Gastroesophageal sphincter (tissue), 4 donors: ENCODE measurements at regions not wholly inside any gene's neighbourhood (a gene's known extent, or its start where the extent isn't known, plus 50 kb on each side); places are given as distances from the start of the nearest gene placed in this dataset.

Experiments used
- ATAC-seq: fragments of 150-250 bp; one replicate; pipeline ENCODE4 v1.9.1; 2016; ENCODE audit warnings: mild to moderate bottlenecking, moderate library complexity
- H3K27ac ChIP-seq, 4 donors: fragments of 200-600 bp; sonication (generic) in 3 of 4; 1 replicate in 3 of 4; 2 replicates in 1 of 4; pipeline ENCODE4 v1.5.1; 2016 to 2019
- H3K27me3 ChIP-seq: fragments of 200-600 bp; sonication (generic); one replicate; pipeline ENCODE4 v1.5.1; 2019
- H3K36me3 ChIP-seq, 2 donors: fragments of 200-600 bp; sonication (generic); one replicate each; pipeline ENCODE4 v1.5.1; 2019; ENCODE audit warnings: control low read depth in 1 of 2
- H3K4me1 ChIP-seq, 3 donors: fragments of 200-600 bp; sonication (generic); 1 replicate in 2 of 3; 2 replicates in 1 of 3; pipeline ENCODE4 v1.5.1; 2016 to 2019; ENCODE audit warnings: control low read depth in 2 of 3
- H3K4me3 ChIP-seq, 2 donors: fragments of 200-600 bp; sonication (generic); one replicate each; pipeline ENCODE4 v1.5.1; 2019; ENCODE audit warnings: mild to moderate bottlenecking in 1 of 2, moderate library complexity in 1 of 2
- H3K9me3 ChIP-seq, 3 donors: fragments of 200-600 bp; sonication (generic); one replicate each; pipeline ENCODE4 v1.5.1; 2017 to 2019; ENCODE audit warnings: control low read depth in 2 of 3
- CTCF ChIP-seq, 4 experiments: fragments of 200-600 bp in 2 of 4; fragments of 450-650 bp in 2 of 4; sonication (generic) in 1 of 4; IDR thresholded peaks; one replicate each; pipeline ENCODE4 v1.5.1; 2017 to 2019; ENCODE audit warnings: antibody characterized with exemption in 4 of 4, mild to moderate bottlenecking in 2 of 4, moderate library complexity in 2 of 4
- EP300 ChIP-seq: sonication (generic); formaldehyde crosslinking; IDR thresholded peaks from one replicate; pipeline ENCODE4 v1.6.1; 2017; ENCODE audit warnings: antibody characterized with exemption, mild to moderate bottlenecking
- POLR2A ChIP-seq, 2 donors: fragments of 450-650 bp; IDR thresholded peaks; one replicate each; pipeline ENCODE4 v1.6.1; 2017; ENCODE audit warnings: antibody characterized with exemption in 2 of 2, mild to moderate bottlenecking in 2 of 2, moderate library complexity in 1 of 2
- POLR2AphosphoS5 ChIP-seq: sonication (generic); formaldehyde crosslinking; IDR thresholded peaks from one replicate; pipeline ENCODE4 v1.6.1; 2017; ENCODE audit warnings: antibody characterized with exemption
- WGBS, 2 donors: methylation state at CpG; one replicate each; pipeline ENCODE4 v1.1.5; 2018; ENCODE audit warnings: low coverage in 1 of 2; 5-methylcytosine and 5-hydroxymethylcytosine counted together

- TF ChIP-seq POLR2AphosphoS5 (peak; percentile 80), EP300 (no peak), POLR2A (IDR thresholded peaks at IDR 0.05) (no peak), CTCF (IDR thresholded peaks at IDR 0.05) (no peak)
- Histone ChIP-seq H3K9me3 (no peaks in the 10 kb centered on the region), H3K27me3 (peaks cover 4% of the 10 kb centered on the region), H3K36me3 (no peaks in the 10 kb centered on the region), H3K27ac (peak overlapping the region in 1 of 4 donors; percentile 17), H3K4me3 (no peak overlapping the region), H3K4me1 (no peaks in the 10 kb centered on the region)
- 86 to 92% methylated on average over 2 of the region's 2 CpGs for WGBS, 2 donors
- ATAC-seq: peak; percentile 76
Measured at GRCh38 chr5:173534664-173535063, 81.8 kb downstream of the BOD1 start.

DNA sequence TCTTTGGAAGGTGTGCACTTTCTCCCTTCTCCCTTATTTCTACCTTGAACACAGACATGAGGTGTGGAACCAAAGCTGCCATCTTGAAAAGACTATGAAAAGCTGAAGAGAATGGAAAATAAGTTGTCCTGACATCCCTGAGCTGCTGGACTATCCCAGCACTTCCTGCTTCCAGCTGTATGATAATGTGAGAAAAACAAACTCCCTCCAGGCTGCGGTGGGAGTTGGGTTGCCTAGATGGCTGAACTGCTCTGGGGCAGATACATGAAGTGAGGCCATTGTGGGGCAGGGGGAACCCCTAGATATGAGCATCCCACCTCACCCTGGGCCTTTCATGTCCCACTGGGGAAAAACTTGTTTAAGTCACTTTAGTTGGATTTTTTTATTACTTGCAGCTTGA is 82.4 kb downstream of the BOD1 start:
- H3K27ac ChIP-seq: peak overlapping the region in 1 of 4 donors; percentile 17
- TF ChIP-seq EP300 (no peak), CTCF (IDR thresholded peaks at IDR 0.05) (no peak), POLR2A (IDR thresholded peaks at IDR 0.05) (no peak), POLR2AphosphoS5 (no peak)
- no peak overlapping the region for H3K4me3 ChIP-seq
- no peak for ATAC-seq
- peaks cover 4% of the 10 kb centered on the region for H3K27me3 ChIP-seq
- H3K9me3 ChIP-seq: no peaks in the 10 kb centered on the region
- no peaks in the 10 kb centered on the region for H3K36me3 ChIP-seq
- WGBS, 2 donors: 17 to 50% methylated on average over 1 of the region's 1 CpG
- no peaks in the 10 kb centered on the region for H3K4me1 ChIP-seq

- WGBS, 2 donors: 96 to 97% methylated on average over 4 to 5 of the region's 6 CpGs
- no peak overlapping the region for H3K27ac ChIP-seq
- ATAC-seq: no peak
Measured at GRCh38 chr5:173532689-173533250, 83.7 kb downstream of the BOD1 start.

DNA sequence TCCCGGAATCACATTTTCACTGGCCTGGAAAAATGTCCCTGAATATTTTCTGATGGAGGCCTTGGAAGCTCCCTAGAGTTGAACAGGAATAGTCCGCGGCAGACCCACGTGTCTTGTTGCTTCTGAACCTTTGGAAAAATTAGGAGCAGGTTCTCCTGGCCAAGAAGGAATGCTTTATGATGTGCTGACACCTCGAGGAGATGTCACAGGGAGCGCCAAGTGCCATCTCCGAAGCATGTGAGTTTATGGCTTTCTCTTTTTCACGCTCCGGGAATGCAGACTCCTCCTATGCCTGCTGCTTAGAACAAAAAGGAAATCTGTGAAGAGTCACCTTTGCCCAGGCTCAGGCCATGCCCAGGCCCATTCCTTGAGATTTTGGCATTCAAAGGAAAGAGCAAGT is 84.6 kb downstream of the BOD1 start:
- ATAC-seq: no peak
- H3K36me3 ChIP-seq: no peaks in the 10 kb centered on the region
- peaks cover 4% of the 10 kb centered on the region for H3K27me3 ChIP-seq
- no peaks in the 10 kb centered on the region for H3K9me3 ChIP-seq
- no peaks in the 10 kb centered on the region for H3K4me1 ChIP-seq
- no peak for TF ChIP-seq POLR2AphosphoS5
- TF ChIP-seq EP300: no peak
- TF ChIP-seq CTCF (IDR thresholded peaks at IDR 0.05): no peak
- TF ChIP-seq POLR2A (IDR thresholded peaks at IDR 0.05): no peak
- H3K4me3 ChIP-seq: no peak overlapping the region
- H3K27ac ChIP-seq: no peak overlapping the region
- WGBS, 2 donors: 80 to 86% methylated on average over 1 to 8 of the region's 9 CpGs

More at GRCh38 chr5:173532689-173533250, 83.7 kb downstream of the BOD1 start:
- Histone ChIP-seq H3K9me3 (no peaks in the 10 kb centered on the region), H3K27me3 (peaks cover 4% of the 10 kb centered on the region), H3K4me1 (no peaks in the 10 kb centered on the region), H3K36me3 (no peaks in the 10 kb centered on the region), H3K4me3 (no peak overlapping the region)
- TF ChIP-seq POLR2AphosphoS5 (no peak), EP300 (no peak), POLR2A (IDR thresholded peaks at IDR 0.05) (no peak), CTCF (IDR thresholded peaks at IDR 0.05) (no peak)

GRCh38 chr5:173530547-173530946 is 85.9 kb downstream of the BOD1 start:
- no peak for TF ChIP-seq POLR2A (IDR thresholded peaks at IDR 0.05)
- TF ChIP-seq EP300: no peak
- no peak for TF ChIP-seq POLR2AphosphoS5
- no peak for TF ChIP-seq CTCF (IDR thresholded peaks at IDR 0.05)

More at GRCh38 chr5:173530547-173530946, 85.9 kb downstream of the BOD1 start:
- Histone ChIP-seq H3K27ac (no peak overlapping the region), H3K36me3 (no peaks in the 10 kb centered on the region), H3K9me3 (no peaks in the 10 kb centered on the region), H3K27me3 (no peaks in the 10 kb centered on the region), H3K4me3 (no peak overlapping the region), H3K4me1 (no peaks in the 10 kb centered on the region)
- no peak for ATAC-seq
- whole genome bisulfite sequencing, 2 donors: 94 to 95% methylated on average over 3 of the region's 4 CpGs
